ENCODE measurements at regions not wholly inside any gene's neighbourhood (a gene's known extent, or its start where the extent isn't known, plus 50 kb on each side); places are given as distances from the start of the nearest gene placed in this dataset.
"Not testable (repeated sequence)": the region's sequence is repeated elsewhere in the genome, so short reads cannot be mapped to it uniquely, and the experiment has no call there.

DNA sequence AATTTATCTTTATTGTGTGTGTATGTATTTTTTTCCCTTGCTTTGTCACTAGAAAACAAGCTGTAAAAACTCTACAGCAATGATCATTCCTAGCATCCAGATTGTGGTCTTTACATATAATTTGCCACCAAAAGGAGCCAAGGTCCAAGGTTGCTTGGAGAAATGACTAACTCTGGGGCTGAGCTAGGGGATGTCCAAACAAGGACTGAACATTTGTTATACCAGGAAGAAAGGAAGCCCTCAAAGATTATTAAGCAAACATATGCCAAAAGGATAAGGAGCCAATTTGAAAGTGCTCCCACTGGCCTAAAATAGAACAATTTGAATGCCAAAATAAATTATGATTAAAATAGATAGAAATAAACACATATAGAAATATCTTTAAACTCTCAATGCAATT lies 293.3 kb downstream of the ZIC1 start:
- CTCF ChIA-PET = no interaction called here
- POLR2A ChIA-PET = no interaction called here
- TF ChIP-seq HDGF (IDR thresholded peaks at IDR 0.05; ENCODE audit: borderline replicate concordance) (no peak), ZNF384 (IDR thresholded peaks at IDR 0.05) (no peak), L3MBTL2 (conservative IDR thresholded peaks at IDR 0.05) (no peak), ELF4 (IDR thresholded peaks at IDR 0.05) (no peak), FOXK2 (IDR thresholded peaks at IDR 0.05) (no peak), FOXM1 (IDR thresholded peaks at IDR 0.05; ENCODE audit: borderline replicate concordance) (no peak), CTBP1 (IDR thresholded peaks at IDR 0.05; ENCODE audit: borderline replicate concordance) (no peak), TARDBP (IDR thresholded peaks at IDR 0.05) (no peak), NFRKB (IDR thresholded peaks at IDR 0.05) (no peak), SP1 (IDR thresholded peaks at IDR 0.05) (no peak), LEF1 (IDR thresholded peaks at IDR 0.05; ENCODE audit: borderline replicate concordance) (no peak), ARNT (IDR thresholded peaks at IDR 0.05) (no peak), BHLHE40 (IDR thresholded peaks at IDR 0.05; ENCODE audit: borderline replicate concordance) (no peak), FOXA1 (IDR thresholded peaks at IDR 0.05) (no peak), SUZ12 (IDR thresholded peaks at IDR 0.05) (no peak)
- TF ChIP-seq, protein P1, sequence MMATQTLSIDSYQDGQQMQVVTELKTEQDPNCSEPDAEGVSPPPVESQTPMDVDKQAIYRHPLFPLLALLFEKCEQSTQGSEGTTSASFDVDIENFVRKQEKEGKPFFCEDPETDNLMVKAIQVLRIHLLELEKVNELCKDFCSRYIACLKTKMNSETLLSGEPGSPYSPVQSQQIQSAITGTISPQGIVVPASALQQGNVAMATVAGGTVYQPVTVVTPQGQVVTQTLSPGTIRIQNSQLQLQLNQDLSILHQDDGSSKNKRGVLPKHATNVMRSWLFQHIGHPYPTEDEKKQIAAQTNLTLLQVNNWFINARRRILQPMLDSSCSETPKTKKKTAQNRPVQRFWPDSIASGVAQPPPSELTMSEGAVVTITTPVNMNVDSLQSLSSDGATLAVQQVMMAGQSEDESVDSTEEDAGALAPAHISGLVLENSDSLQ (IDR thresholded peaks at IDR 0.05) = no peak

DNA sequence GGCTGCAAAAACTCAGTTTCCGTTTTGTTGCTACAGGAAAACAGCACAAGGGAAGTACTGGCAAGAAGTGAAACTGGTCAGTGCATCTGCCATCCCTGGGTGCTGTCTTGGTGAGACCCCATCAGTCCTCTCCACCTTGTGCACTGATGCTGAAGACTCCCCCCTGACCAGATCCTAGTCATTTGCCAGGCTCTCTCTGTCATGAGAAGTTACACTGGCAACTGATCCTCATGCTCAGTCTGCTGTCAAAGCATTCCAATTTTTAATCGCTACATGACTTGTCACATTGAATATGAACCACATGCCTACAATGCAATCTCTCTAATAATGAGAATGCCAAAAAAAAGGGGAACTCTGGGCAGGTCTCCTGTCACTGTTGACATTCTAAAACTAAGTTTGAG lies 296.5 kb downstream of the ZIC1 start:
- POLR2A ChIA-PET = no interaction called here
- TF ChIP-seq FOXA1 (IDR thresholded peaks at IDR 0.05) (no peak), BHLHE40 (IDR thresholded peaks at IDR 0.05; ENCODE audit: borderline replicate concordance) (no peak), TARDBP (IDR thresholded peaks at IDR 0.05) (no peak), SP1 (IDR thresholded peaks at IDR 0.05) (no peak), CTBP1 (IDR thresholded peaks at IDR 0.05; ENCODE audit: borderline replicate concordance) (no peak), SUZ12 (IDR thresholded peaks at IDR 0.05) (no peak), HDGF (IDR thresholded peaks at IDR 0.05; ENCODE audit: borderline replicate concordance) (no peak), L3MBTL2 (conservative IDR thresholded peaks at IDR 0.05) (no peak), NFRKB (IDR thresholded peaks at IDR 0.05) (no peak)
- TF ChIP-seq, protein P1 (IDR thresholded peaks at IDR 0.05) = no peak
- CTCF ChIA-PET = no interaction called here
- no peak for DNase-seq (ENCODE audit: extremely low spot score)

More for the DNA sequence above, 293.3 kb downstream of the ZIC1 start:
- DNase-seq (ENCODE audit: extremely low spot score) = no peak

GRCh38 chr3:147710753-147711152 lies 301.6 kb downstream of the ZIC1 start:
- DNase-seq (ENCODE audit: extremely low spot score); CTCF ChIA-PET; POLR2A ChIA-PET: not testable (repeated sequence)

DNA sequence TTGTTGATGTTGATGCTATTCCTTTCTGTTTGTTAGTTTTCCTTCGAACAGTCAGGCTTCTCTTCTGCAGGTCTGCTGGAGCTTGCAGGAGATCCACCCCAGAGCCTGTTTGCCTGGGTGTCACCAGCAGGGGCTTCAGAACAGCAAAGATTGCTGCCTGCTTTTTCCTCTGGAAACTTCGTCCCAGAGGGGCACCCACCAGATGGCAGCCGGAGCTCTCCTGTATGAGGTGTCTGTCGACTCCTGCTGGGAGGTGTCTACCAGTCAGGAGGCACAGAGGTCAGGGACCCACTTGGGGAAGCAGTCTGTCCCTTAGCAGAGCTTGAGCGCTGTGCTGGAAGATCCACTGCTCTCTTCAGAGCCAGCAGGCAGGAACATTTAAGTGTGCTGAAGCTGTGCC lies 303.2 kb downstream of the ZIC1 start:
- ChIA-PET POLR2A (no interaction called here), CTCF (no interaction called here)
- TF ChIP-seq ELF4 (IDR thresholded peaks at IDR 0.05) = no peak
- TF ChIP-seq FOXK2 (IDR thresholded peaks at IDR 0.05) = no peak
- no peak for TF ChIP-seq SP1 (IDR thresholded peaks at IDR 0.05)
- no peak for TF ChIP-seq NFRKB (IDR thresholded peaks at IDR 0.05)
- no peak for TF ChIP-seq LEF1 (IDR thresholded peaks at IDR 0.05; ENCODE audit: borderline replicate concordance)
- no peak for TF ChIP-seq FOXA1 (IDR thresholded peaks at IDR 0.05)
- no peak for TF ChIP-seq HDGF (IDR thresholded peaks at IDR 0.05; ENCODE audit: borderline replicate concordance)
- no peak for TF ChIP-seq BHLHE40 (IDR thresholded peaks at IDR 0.05; ENCODE audit: borderline replicate concordance)
- DNase-seq (ENCODE audit: extremely low spot score) = no peak

GRCh38 chr3:147712758-147713157 lies 303.6 kb downstream of the ZIC1 start:
- DNase-seq (ENCODE audit: extremely low spot score); CTCF ChIA-PET; POLR2A ChIA-PET: not testable (repeated sequence)

DNA sequence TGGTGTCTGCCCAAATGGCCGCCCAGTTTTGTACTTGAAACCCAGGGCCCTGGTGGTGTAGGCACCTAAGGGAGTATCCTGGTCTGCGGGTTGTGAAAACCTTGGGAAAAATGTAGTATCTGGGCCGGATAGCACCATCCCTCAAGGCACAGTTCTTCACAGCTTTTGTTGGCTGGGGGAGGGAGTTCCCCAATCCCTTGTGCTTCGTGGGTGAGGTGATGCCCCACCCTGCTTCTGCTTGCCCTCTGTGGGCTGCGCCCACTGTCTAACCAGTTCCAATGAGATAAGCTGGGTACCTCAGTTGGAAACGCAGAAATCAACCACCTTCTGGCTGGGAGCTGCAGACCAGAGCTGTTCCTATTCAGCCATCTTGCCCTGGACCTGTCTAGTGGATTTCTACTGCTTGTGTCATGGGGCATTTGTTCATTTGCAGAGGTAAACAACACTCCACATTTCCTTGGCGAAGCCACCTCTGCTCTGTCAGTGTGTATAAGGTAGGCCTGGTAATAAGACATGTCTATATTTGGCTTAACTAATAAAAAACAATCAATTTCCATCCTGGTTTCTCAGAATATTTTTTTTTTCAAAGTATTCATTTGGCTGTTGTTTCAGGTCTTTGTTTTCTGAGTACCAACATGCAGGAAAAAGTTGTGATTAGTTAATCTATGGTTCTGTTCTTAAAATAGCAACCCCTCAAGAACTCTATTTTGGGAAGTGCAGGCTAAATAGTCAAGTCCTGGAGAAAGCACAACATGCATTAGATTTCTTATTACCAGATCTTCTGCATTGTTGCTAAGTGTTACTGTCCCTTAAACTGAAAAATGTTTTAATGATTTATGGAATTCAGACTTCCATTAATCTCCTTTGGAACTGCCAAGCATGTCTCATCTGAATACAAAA lies 304.3 kb downstream of the ZIC1 start:
- ChIA-PET POLR2A (no interaction called here), CTCF (no interaction called here)
- no peak for DNase-seq (ENCODE audit: extremely low spot score)
- no peak for TF ChIP-seq FOXA1 (IDR thresholded peaks at IDR 0.05)
- no peak for TF ChIP-seq HDGF (IDR thresholded peaks at IDR 0.05; ENCODE audit: borderline replicate concordance)
- no peak for TF ChIP-seq FOXK2 (IDR thresholded peaks at IDR 0.05)
- TF ChIP-seq TARDBP (IDR thresholded peaks at IDR 0.05) = no peak
- no peak for TF ChIP-seq LEF1 (IDR thresholded peaks at IDR 0.05; ENCODE audit: borderline replicate concordance)
- TF ChIP-seq CTBP1 (IDR thresholded peaks at IDR 0.05; ENCODE audit: borderline replicate concordance) = no peak

- ChIA-PET POLR2A (no interaction called here), CTCF (no interaction called here)
- no peak for DNase-seq (ENCODE audit: extremely low spot score)
- TF ChIP-seq SUZ12 (IDR thresholded peaks at IDR 0.05) = no peak
- TF ChIP-seq CTBP1 (IDR thresholded peaks at IDR 0.05; ENCODE audit: borderline replicate concordance) = no peak
These were observed 320.5 kb downstream of the ZIC1 start for GRCh38 chr3:147729641-147730040.

DNA sequence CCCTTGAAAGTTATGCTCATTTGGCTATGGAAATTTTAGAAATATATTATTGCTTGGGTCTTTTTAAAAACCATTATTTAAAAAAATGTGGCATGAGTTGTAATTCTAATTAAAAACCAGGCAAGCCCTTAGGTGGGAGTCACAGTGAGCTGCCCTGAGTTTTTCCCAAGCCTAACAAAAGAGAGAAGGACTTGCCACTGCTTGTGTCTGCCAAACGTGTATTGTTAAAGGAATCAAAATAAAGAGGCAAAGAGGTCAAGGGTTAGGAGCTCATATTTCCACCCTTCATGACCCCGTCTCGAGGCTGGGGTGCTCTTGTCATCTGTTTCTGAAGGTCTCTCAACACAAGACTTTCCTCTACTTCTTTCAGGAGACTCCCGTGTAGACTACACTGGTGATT lies 321.1 kb downstream of the ZIC1 start:
- DNase-seq (ENCODE audit: extremely low spot score) = no peak
- TF ChIP-seq FOXK2 (IDR thresholded peaks at IDR 0.05) (no peak), FOXA1 (IDR thresholded peaks at IDR 0.05) (no peak), HDGF (IDR thresholded peaks at IDR 0.05; ENCODE audit: borderline replicate concordance) (no peak), SUZ12 (IDR thresholded peaks at IDR 0.05) (no peak), SP1 (IDR thresholded peaks at IDR 0.05) (no peak), BHLHE40 (IDR thresholded peaks at IDR 0.05; ENCODE audit: borderline replicate concordance) (no peak), CTBP1 (IDR thresholded peaks at IDR 0.05; ENCODE audit: borderline replicate concordance) (no peak), ELF4 (IDR thresholded peaks at IDR 0.05) (no peak), ZNF384 (IDR thresholded peaks at IDR 0.05) (no peak), TARDBP (IDR thresholded peaks at IDR 0.05) (no peak), FOXM1 (IDR thresholded peaks at IDR 0.05; ENCODE audit: borderline replicate concordance) (no peak), LEF1 (IDR thresholded peaks at IDR 0.05; ENCODE audit: borderline replicate concordance) (no peak)
- TF ChIP-seq, protein P1 (IDR thresholded peaks at IDR 0.05) = no peak
- POLR2A ChIA-PET = no interaction called here
- CTCF ChIA-PET = no interaction called here

Data from HEK293T (cell line).